ENCODE measurements at regions not wholly inside any gene's neighbourhood (a gene's known extent, or its start where the extent isn't known, plus 50 kb on each side); places are given as distances from the start of the nearest gene placed in this dataset.

DNA sequence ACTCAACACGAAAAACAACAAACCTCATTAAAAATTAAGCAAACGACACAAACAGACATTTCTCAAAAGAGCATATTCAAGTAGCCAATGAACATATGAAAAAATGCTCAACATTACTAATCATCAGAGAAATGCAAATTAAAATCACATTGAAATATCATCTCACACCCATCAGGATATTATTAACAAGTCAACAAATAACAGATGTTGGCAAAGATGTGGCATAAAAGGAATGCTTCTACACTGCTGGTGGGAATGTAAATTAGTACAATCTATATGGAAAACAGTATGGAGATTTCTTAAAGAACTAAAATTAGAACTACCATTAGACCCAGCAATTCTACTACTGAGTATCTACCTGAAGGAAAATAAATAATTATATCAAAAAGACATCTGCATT, 182.2 kb downstream of the KITLG start:
- H3K9ac ChIP-seq: no peak overlapping the region
- no peak overlapping the region for H3K27ac ChIP-seq
- no peaks in the 10 kb centered on the region for H3K9me3 ChIP-seq (ENCODE audit: control insufficient read depth, low read length)
- no peaks in the 10 kb centered on the region for H3K27me3 ChIP-seq (ENCODE audit: control insufficient read depth, insufficient read depth, low read length)
- H3K4me2 ChIP-seq (ENCODE audit: low read length): no peak overlapping the region
- no peak overlapping the region for H2AFZ ChIP-seq
- no peaks in the 10 kb centered on the region for H3K4me1 ChIP-seq
- TF ChIP-seq, protein P1, sequence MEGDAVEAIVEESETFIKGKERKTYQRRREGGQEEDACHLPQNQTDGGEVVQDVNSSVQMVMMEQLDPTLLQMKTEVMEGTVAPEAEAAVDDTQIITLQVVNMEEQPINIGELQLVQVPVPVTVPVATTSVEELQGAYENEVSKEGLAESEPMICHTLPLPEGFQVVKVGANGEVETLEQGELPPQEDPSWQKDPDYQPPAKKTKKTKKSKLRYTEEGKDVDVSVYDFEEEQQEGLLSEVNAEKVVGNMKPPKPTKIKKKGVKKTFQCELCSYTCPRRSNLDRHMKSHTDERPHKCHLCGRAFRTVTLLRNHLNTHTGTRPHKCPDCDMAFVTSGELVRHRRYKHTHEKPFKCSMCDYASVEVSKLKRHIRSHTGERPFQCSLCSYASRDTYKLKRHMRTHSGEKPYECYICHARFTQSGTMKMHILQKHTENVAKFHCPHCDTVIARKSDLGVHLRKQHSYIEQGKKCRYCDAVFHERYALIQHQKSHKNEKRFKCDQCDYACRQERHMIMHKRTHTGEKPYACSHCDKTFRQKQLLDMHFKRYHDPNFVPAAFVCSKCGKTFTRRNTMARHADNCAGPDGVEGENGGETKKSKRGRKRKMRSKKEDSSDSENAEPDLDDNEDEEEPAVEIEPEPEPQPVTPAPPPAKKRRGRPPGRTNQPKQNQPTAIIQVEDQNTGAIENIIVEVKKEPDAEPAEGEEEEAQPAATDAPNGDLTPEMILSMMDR (IDR thresholded peaks at IDR 0.05): no peak
- H3K4me3 ChIP-seq (ENCODE audit: low read depth, low read length): no peak overlapping the region
- no peaks in the 10 kb centered on the region for H3K79me2 ChIP-seq
- no peaks in the 10 kb centered on the region for H3K36me3 ChIP-seq (ENCODE audit: control insufficient read depth, insufficient read depth, low read length)

DNA sequence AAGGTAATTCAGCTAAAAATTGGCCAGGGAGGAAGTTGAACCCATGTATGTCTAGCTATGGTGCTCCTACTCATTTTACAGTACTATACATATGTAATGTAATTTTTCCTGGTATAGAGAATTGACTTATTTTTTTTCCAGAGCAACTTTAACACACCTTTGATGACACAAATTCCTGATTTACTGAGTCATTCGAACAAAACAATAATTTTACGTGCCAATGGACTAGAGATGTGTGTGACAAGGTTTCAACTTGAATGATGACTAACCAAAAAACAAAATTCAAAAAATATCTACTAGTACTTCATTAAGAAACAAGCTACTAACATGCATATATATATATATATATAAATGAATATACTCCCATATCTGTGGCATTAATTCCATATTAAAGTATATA, 180.5 kb downstream of the KITLG start:
- Histone ChIP-seq H3K79me2 (no peaks in the 10 kb centered on the region), H3K4me3 (ENCODE audit: low read depth, low read length) (no peak overlapping the region), H3K27ac (no peak overlapping the region), H2AFZ (no peak overlapping the region), H3K4me1 (no peaks in the 10 kb centered on the region), H3K4me2 (ENCODE audit: low read length) (no peak overlapping the region), H3K9ac (no peak overlapping the region), H3K9me3 (ENCODE audit: control insufficient read depth, low read length) (no peaks in the 10 kb centered on the region), H3K36me3 (ENCODE audit: control insufficient read depth, insufficient read depth, low read length) (no peaks in the 10 kb centered on the region), H3K27me3 (ENCODE audit: control insufficient read depth, insufficient read depth, low read length) (no peaks in the 10 kb centered on the region)
- TF ChIP-seq, protein P1 (IDR thresholded peaks at IDR 0.05): no peak

DNA sequence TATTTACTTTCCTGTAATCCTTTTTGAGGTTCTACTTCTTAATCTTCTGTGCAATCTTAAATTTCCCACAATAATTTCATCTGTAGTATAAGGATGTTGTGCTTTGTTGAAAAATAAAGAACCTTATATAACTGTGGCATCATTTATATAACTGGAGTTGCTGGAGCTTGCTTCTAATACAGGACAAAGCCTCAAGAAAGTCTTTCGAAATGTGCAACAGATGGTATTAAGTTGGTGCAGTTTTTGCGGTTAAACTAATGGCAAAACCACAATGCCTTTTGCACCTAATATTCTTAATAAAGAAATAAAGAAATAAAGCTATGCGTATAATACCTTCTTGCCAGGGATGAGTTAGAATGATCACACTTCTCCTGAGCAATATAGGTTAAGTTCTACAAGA, 180.0 kb downstream of the KITLG start:
- Histone ChIP-seq H3K9me3 (ENCODE audit: control insufficient read depth, low read length) (no peaks in the 10 kb centered on the region), H2AFZ (no peak overlapping the region), H3K36me3 (ENCODE audit: control insufficient read depth, insufficient read depth, low read length) (no peaks in the 10 kb centered on the region), H3K4me3 (ENCODE audit: low read depth, low read length) (no peak overlapping the region), H3K79me2 (no peaks in the 10 kb centered on the region), H3K27ac (no peak overlapping the region), H3K27me3 (ENCODE audit: control insufficient read depth, insufficient read depth, low read length) (no peaks in the 10 kb centered on the region), H3K4me2 (ENCODE audit: low read length) (no peak overlapping the region), H3K9ac (no peak overlapping the region), H3K4me1 (no peaks in the 10 kb centered on the region)
- TF ChIP-seq, protein P1 (IDR thresholded peaks at IDR 0.05): no peak

DNA sequence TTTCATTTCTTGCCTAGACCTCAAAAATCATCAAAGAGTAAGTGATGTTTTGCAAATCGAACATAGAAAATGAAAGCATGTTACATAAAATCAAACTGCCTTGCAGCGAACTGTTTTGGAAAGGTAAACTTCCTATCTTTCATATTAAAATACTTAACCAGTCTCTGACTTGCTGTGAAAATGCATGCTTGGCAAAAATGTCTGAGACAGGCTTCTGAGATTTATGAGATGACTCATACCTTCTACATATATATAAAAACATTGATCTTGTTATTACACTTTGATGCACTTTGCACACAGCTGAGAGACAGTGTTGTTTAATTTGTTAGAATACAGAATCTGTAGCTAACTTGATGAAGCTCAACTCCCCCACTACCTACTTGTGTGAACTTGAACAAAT, 179.1 kb downstream of the KITLG start:
- Histone ChIP-seq H3K27ac (no peak overlapping the region), H3K4me2 (ENCODE audit: low read length) (no peak overlapping the region), H2AFZ (no peak overlapping the region), H3K79me2 (no peaks in the 10 kb centered on the region), H3K9ac (no peak overlapping the region), H3K4me3 (ENCODE audit: low read depth, low read length) (no peak overlapping the region), H3K9me3 (ENCODE audit: control insufficient read depth, low read length) (no peaks in the 10 kb centered on the region), H3K36me3 (ENCODE audit: control insufficient read depth, insufficient read depth, low read length) (no peaks in the 10 kb centered on the region), H3K27me3 (ENCODE audit: control insufficient read depth, insufficient read depth, low read length) (no peaks in the 10 kb centered on the region), H3K4me1 (no peaks in the 10 kb centered on the region)
- TF ChIP-seq, protein P1 (IDR thresholded peaks at IDR 0.05): no peak

DNA sequence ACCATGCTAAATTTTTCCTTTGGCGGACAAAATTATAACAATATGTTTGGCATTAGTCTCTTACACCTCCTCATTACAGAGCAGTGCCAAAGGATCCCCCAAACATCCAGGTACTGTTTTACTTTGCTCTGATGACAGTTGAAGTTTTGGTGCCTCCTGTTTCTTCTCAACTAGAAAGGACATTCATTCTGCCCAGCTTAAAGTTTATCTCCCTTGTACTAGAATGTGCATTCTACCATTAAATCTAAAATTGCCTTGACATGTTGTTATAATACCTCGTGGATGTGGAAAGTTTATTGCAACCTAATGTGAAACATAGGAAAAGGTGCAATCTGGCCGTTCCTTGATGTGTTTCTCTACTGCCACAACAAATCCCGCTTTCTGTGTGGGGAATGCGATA, 173.4 kb downstream of the KITLG start:
- Histone ChIP-seq H2AFZ (no peak overlapping the region), H3K4me1 (no peaks in the 10 kb centered on the region), H3K4me2 (ENCODE audit: low read length) (no peak overlapping the region), H3K9ac (no peak overlapping the region), H3K36me3 (ENCODE audit: control insufficient read depth, insufficient read depth, low read length) (no peaks in the 10 kb centered on the region), H3K4me3 (ENCODE audit: low read depth, low read length) (no peak overlapping the region), H3K9me3 (ENCODE audit: control insufficient read depth, low read length) (no peaks in the 10 kb centered on the region), H3K27ac (no peak overlapping the region), H3K27me3 (ENCODE audit: control insufficient read depth, insufficient read depth, low read length) (no peaks in the 10 kb centered on the region), H3K79me2 (no peaks in the 10 kb centered on the region)
- TF ChIP-seq, protein P1 (IDR thresholded peaks at IDR 0.05): no peak

Data from parathyroid adenoma (tissue), 2 donors.